NAMALWA (cell line): ENCODE measurements at regions not wholly inside any gene's neighbourhood (a gene's known extent, or its start where the extent isn't known, plus 50 kb on each side); places are given as distances from the start of the nearest gene placed in this dataset.

Experiments used
- DNase-seq: peaks from one replicate; pipeline ENCODE4 v3.0.0-alpha.2; 2015; ENCODE audit warnings: low spot score

- no peak for DNase-seq
These were observed 154.9 kb upstream of the ANKRD28 start for GRCh38 chr3:15952543-15953175.

GRCh38 chr3:15953841-15954240, 156.1 kb upstream of the ANKRD28 start:
- peak; percentile 49 for DNase-seq

- no peak for DNase-seq
These were observed 158.2 kb upstream of the ANKRD28 start for GRCh38 chr3:15955968-15956367.

GRCh38 chr3:15958692-15959433, 161.1 kb upstream of the ANKRD28 start:
- no peak for DNase-seq

- no peak for DNase-seq
These were observed 161.6 kb upstream of the ANKRD28 start for GRCh38 chr3:15959434-15959811.

GRCh38 chr3:15964605-15965442, 167.0 kb upstream of the ANKRD28 start:
- no peak for DNase-seq

- no peak for DNase-seq
These were observed 169.8 kb upstream of the ANKRD28 start for GRCh38 chr3:15967577-15967976.

GRCh38 chr3:15969874-15970640, 172.3 kb upstream of the ANKRD28 start:
- DNase-seq = no peak

- no peak for DNase-seq
These were observed 175.6 kb upstream of the ANKRD28 start for GRCh38 chr3:15973414-15973813.

GRCh38 chr3:15973940-15974339, 176.2 kb upstream of the ANKRD28 start:
- DNase-seq = no peak

GRCh38 chr3:15974647-15975046, 176.9 kb upstream of the ANKRD28 start:
- peak; percentile 38 for DNase-seq

GRCh38 chr3:15976524-15976923, 178.7 kb upstream of the ANKRD28 start:
- no peak for DNase-seq

- DNase-seq = no peak
These were observed 179.3 kb upstream of the ANKRD28 start for GRCh38 chr3:15977090-15977489.

GRCh38 chr3:15977598-15978232, 179.9 kb upstream of the ANKRD28 start:
- DNase-seq = no peak

- DNase-seq = no peak
These were observed 181.0 kb upstream of the ANKRD28 start for GRCh38 chr3:15978801-15979200.

GRCh38 chr3:15979495-15979894, 181.7 kb upstream of the ANKRD28 start:
- DNase-seq = no peak

GRCh38 chr3:15979900-15980299, 182.1 kb upstream of the ANKRD28 start:
- DNase-seq = no peak

- DNase-seq = no peak
These were observed 184.5 kb upstream of the ANKRD28 start for GRCh38 chr3:15982243-15982642.

- DNase-seq = no peak
These were observed 185.0 kb upstream of the ANKRD28 start for GRCh38 chr3:15982667-15983196.

- DNase-seq = no peak
These were observed 185.5 kb upstream of the ANKRD28 start for GRCh38 chr3:15983232-15983631.

GRCh38 chr3:15983693-15984092, 185.9 kb upstream of the ANKRD28 start:
- DNase-seq = no peak
